ENCODE measurements at regions not wholly inside any gene's neighbourhood (a gene's known extent, or its start where the extent isn't known, plus 50 kb on each side); places are given as distances from the start of the nearest gene placed in this dataset.

DNA sequence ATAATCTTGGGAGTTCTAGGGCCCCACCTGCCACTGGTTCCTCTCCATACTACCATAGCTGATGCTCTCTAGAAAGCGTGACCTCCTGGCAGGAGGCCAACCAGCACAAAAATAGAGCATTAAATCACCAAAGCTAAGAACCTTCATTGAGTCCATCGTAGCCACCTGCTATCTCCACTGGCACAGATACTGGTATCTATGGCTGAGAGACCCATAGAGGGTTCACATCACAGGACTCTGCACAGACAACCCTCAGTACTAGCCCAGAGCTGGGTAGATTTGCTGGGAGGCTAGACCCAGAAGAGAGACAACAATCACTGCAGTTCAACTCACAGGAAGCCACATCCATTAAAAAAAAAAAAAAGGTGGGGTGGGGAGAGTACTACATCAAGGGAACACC, 509.1 kb downstream of the DTWD2 start:
- TF ChIP-seq CTCF (conservative IDR thresholded peaks at IDR 0.05; ENCODE audit: low read length) = no peak
- TF ChIP-seq EZH2phosphoT487 (IDR thresholded peaks at IDR 0.05; ENCODE audit: borderline replicate concordance, low read depth, low read length) = no peak
